ENCODE measurements at regions not wholly inside any gene's neighbourhood (a gene's known extent, or its start where the extent isn't known, plus 50 kb on each side); places are given as distances from the start of the nearest gene placed in this dataset.

DNA sequence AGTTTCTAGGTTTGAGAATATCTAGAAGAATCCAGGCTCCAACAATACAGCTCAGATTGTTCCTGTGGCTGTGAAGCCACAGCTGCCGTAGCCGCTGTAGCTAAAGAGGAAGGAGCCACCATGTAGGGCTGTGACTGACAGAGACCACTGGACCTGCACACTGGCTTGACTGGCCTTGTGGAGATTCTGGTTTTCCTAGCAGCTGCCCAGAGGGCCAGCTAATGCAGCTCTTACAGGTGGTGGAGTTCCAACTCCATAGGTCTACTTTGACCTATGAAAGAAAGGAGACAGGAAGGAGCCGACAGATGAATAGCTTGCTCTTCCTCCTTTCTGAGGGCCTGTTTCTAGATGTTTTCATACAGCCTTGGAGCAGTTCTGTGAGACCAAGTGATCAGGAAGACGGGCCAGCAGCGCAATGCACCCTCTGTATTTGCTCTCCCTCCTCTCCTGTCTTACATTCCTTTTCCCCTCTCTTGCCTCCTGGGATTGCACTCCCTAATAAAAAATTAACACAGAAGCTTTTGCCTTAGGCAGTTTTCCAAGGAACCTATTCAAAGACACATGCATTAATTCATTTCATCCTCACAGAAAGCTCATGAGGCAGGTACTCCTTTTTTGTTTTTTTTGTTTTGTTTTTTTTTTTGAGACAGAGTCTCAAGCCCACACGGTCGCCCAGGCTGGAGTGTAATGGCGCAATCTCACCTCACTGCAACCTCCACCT is 51.8 kb upstream of the MYB start:
- H3K27ac ChIP-seq = peak overlapping the region in 9 of 11 experiments; percentile 16 to 53 (median 45); a peak in 16 of 22 replicates
- peaks cover 6 to 32% (median 22%) of the 10 kb centered on the region in 11 experiments; a peak in 17 of 22 replicates for H3K9me3 ChIP-seq (replicated peaks in 1 of 11)
- TF ChIP-seq Cebpa-rat (IDR thresholded peaks at IDR 0.05) = no peak
- H3K9ac ChIP-seq = peak overlapping the region in 5 of 11 experiments; percentile 7 to 44 (median 19); a peak in 5 of 22 replicates
- 0 out of 22 replicates have a peak, but pooled peaks cover 0 to 4% (median 0%) of the 10 kb centered on the region in 11 experiments for H3K36me3 ChIP-seq
- no peaks in the 10 kb centered on the region for H4K20me1 ChIP-seq
- peak overlapping the region; percentile 50 to 71 (median 62) for H3K4me2 ChIP-seq
- peaks cover 14 to 33% (median 21%) of the 10 kb centered on the region in 10 experiments for H3K4me1 ChIP-seq
- no peaks in the 10 kb centered on the region for H3K27me3 ChIP-seq
- no peak overlapping the region for H3K4me3 ChIP-seq

DNA sequence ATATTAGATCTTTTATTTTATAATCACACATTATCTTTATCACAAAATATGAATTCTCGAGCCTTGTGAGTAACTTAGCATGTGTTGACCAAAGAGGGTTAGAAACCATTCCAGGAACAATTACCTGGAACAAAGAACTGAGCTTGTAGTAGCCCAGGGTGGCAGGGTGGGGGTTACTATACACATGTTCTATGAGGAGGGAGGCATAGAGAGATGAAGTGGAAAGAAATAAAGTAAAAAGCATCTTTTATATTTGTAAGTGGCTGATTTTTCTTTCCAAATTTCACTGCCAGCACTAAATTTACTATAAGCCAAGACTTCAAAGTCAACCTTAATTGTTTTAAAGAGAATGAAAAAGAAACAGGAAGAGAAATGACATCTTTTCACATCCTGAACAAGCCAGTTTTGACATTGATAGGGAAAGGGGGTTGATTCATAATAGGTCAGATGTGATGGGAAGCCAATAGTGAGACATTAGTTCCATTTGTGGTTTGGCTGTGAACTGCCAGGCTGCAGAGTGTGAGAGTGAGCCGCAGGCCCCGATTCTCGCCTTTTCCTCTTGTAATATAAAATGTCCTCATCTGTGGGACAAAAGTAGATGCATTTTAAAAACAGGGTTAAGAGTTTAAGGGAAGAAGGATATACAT is 52.7 kb upstream of the MYB start:
- peak overlapping the region in 9 of 11 experiments; percentile 16 to 53 (median 45); a peak in 16 of 22 replicates for H3K27ac ChIP-seq
- no peaks in the 10 kb centered on the region for H3K27me3 ChIP-seq
- H3K4me2 ChIP-seq = peak overlapping the region; percentile 50 to 71 (median 62)
- H4K20me1 ChIP-seq = no peaks in the 10 kb centered on the region
- H3K36me3 ChIP-seq = 0 out of 22 replicates have a peak, but pooled peaks cover 0 to 4% (median 0%) of the 10 kb centered on the region in 11 experiments
- no peak overlapping the region for H3K4me3 ChIP-seq
- peaks cover 6 to 40% (median 27%) of the 10 kb centered on the region in 11 experiments; a peak in 17 of 22 replicates for H3K9me3 ChIP-seq (replicated peaks in 1 of 11)
- no peak for TF ChIP-seq Cebpa-rat (IDR thresholded peaks at IDR 0.05)
- H3K4me1 ChIP-seq = peaks cover 14 to 33% (median 21%) of the 10 kb centered on the region in 10 experiments
- H3K9ac ChIP-seq = peak overlapping the region in 5 of 11 experiments; percentile 7 to 44 (median 19); a peak in 7 of 22 replicates

DNA sequence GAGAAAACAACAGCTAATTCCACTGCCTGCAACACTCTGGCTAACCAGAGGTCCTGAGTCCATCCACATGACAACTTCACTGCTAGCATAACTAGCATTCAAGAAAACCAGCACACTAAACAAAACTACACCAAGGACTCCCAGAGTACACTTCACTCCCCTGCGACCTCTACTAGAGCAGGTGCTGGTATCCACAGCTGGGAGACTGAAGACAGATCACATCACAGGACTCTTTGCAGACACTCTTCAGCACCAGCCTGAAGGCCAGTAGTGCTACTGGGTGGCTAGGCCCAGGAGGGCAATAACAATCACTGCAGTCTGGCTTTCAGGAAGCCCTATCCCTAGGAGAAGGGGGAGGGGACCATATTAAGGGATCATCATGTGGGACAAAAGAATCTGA is 54.4 kb upstream of the MYB start:
- Histone ChIP-seq H3K9me3 (replicated peaks in 1 of 11) (peaks cover 6 to 47% (median 32%) of the 10 kb centered on the region in 11 experiments; a peak in 18 of 22 replicates), H3K36me3 (0 out of 22 replicates have a peak, but pooled peaks cover 0 to 4% (median 0%) of the 10 kb centered on the region in 11 experiments), H3K9ac (no peak overlapping the region), H3K4me3 (no peak overlapping the region), H3K27ac (no peak overlapping the region), H3K27me3 (no peaks in the 10 kb centered on the region), H4K20me1 (no peaks in the 10 kb centered on the region), H3K4me2 (peak overlapping the region in 2 of 11 experiments; percentile 0 to 8; a peak in 2 of 22 replicates), H3K4me1 (peaks cover 14 to 33% (median 21%) of the 10 kb centered on the region in 10 experiments)
- TF ChIP-seq Cebpa-rat (IDR thresholded peaks at IDR 0.05) = no peak

DNA sequence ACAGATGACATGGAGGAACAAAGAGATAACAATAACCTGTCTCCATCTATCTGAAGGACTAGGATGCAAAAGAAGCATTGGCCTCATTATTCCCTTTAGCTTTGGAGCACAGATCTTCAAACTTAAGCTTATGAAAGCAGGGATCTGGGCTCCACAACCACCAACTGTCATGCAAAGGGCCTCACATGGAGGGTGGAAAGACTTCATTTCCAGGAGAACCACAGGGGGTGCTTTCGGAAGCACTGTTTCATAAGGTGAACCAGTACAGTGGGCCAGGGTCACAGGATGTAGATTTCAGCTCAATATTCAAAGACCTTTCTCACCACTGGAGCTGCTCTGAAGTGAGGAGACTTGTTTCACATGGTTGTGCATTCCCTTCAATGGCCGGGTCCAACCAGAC is 55.1 kb upstream of the MYB start:
- peaks cover 14 to 40% (median 21%) of the 10 kb centered on the region in 10 experiments for H3K4me1 ChIP-seq
- H3K27ac ChIP-seq = no peak overlapping the region
- no peaks in the 10 kb centered on the region for H3K27me3 ChIP-seq
- H3K4me3 ChIP-seq = no peak overlapping the region
- H4K20me1 ChIP-seq = no peaks in the 10 kb centered on the region
- peak overlapping the region in 2 of 11 experiments; percentile 0 to 8; a peak in 2 of 22 replicates for H3K4me2 ChIP-seq
- no peak overlapping the region for H3K9ac ChIP-seq
- H3K36me3 ChIP-seq = 0 out of 22 replicates have a peak, but pooled peaks cover 0 to 4% (median 0%) of the 10 kb centered on the region in 11 experiments
- peaks cover 6 to 53% (median 32%) of the 10 kb centered on the region in 11 experiments; a peak in 18 of 22 replicates for H3K9me3 ChIP-seq (replicated peaks in 1 of 11)
- no peak for TF ChIP-seq Cebpa-rat (IDR thresholded peaks at IDR 0.05)

DNA sequence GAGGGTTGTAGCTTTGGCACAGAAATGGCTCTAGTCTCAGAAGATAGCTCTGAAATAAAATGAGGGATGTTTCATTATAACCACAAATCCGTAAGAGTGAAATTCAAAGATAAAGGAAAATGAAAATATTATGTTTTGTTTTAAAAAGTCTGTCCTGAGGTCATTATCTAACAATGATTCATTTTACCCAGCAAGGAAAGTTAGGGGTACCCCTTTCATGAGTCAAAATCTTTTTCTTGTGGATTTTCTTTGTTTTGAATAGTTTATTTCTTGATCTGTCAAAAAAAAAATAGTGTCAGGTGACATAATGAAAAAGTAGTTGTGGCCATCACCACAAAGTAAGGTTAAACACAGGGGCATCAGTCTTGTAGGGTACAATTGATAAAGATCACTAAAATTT is 59.7 kb upstream of the MYB start:
- Histone ChIP-seq H3K4me3 (no peak overlapping the region), H3K27me3 (no peaks in the 10 kb centered on the region), H3K9ac (no peak overlapping the region), H3K36me3 (0 out of 22 replicates have a peak, but pooled peaks cover 0 to 3% (median 0%) of the 10 kb centered on the region in 11 experiments), H3K27ac (no peak overlapping the region), H3K4me2 (peak overlapping the region in 3 of 11 experiments; percentile 38 to 82 (median 76); a peak in 4 of 22 replicates), H4K20me1 (no peaks in the 10 kb centered on the region), H3K9me3 (replicated peaks in 1 of 11) (peaks cover 6 to 41% (median 27%) of the 10 kb centered on the region in 11 experiments; a peak in 18 of 22 replicates), H3K4me1 (peaks cover 23 to 58% (median 35%) of the 10 kb centered on the region in 10 experiments)
- no peak for TF ChIP-seq Cebpa-rat (IDR thresholded peaks at IDR 0.05)

DNA sequence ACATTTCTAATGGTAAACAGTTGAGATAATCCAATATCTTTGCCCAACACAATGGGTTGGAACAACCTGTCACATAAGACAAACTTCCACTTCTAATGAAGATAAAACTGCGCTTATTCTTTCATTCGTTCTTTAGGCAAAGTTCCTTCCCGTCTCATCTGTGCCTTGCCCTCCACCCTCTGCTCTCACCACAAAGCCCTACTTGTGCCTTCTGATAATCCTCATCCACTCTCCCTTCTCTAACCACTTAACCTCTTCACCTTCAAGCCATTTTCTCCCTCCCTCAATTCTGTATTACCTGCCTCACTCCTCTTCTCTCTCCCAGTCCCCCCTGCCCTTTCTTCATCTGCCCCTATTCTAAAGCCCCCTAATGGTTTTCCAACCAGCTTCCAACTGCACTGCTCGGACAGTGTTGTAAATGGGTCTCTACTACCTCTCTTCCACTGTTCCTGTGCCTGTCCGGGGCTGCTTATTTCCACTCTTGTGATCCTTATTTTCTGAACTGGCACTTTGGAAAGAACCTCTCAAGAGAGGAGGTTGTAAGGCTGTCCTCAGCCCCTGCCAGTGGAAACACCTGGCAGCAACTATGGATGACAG is 62.9 kb upstream of the MYB start:
- no peak for TF ChIP-seq Cebpa-rat (IDR thresholded peaks at IDR 0.05)
- peaks cover 51 to 87% (median 67%) of the 10 kb centered on the region in 10 experiments for H3K4me1 ChIP-seq
- H3K27me3 ChIP-seq = no peaks in the 10 kb centered on the region
- peaks cover 2 to 16% (median 7%) of the 10 kb centered on the region in 11 experiments; a peak in 13 of 22 replicates for H3K9me3 ChIP-seq (replicated peaks in 1 of 11)
- H3K4me3 ChIP-seq = peak overlapping the region in 1 of 10 experiments; percentile 45; a peak in 1 of 20 replicates
- H4K20me1 ChIP-seq = no peaks in the 10 kb centered on the region
- H3K9ac ChIP-seq = peak overlapping the region in 5 of 11 experiments; percentile 18 to 82 (median 55); a peak in 9 of 22 replicates
- no peaks in the 10 kb centered on the region for H3K36me3 ChIP-seq
- H3K27ac ChIP-seq = peak overlapping the region in 8 of 11 experiments; percentile 1 to 93 (median 80); a peak in 14 of 22 replicates
- peak overlapping the region; percentile 14 to 84 (median 77) for H3K4me2 ChIP-seq

DNA sequence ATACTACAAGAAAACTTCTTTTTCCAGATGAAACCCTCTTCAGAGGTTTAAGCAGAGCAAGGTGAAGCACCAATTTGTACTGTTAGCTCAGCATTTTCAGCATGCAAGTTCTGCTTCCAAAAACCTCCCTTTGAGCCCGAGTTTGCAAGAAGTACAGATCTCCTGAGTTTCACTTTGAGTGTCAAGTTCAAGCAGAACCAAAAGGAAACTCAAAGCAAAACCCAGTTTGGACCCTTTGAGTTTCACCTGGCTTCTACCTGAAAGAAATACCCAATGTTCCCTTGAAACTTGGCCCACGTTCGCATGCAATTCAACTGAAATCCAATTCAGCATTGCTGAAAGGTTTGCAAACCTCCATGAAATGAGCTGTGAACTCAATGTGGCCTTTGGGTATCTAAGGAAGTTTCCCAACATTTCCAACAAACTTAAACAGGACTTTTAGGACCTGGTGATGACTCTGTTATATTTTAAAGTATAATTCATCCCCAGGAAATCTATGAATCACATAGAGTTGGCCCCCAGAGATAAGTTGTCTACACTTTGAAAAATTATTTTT is 62.9 kb upstream of the HBS1L start:
- peak overlapping the region in 4 of 10 experiments; percentile 2 to 45 (median 24); a peak in 4 of 20 replicates for H3K4me3 ChIP-seq
- no peaks in the 10 kb centered on the region for H3K36me3 ChIP-seq
- peak overlapping the region in 6 of 11 experiments; percentile 6 to 82 (median 60); a peak in 9 of 22 replicates for H3K9ac ChIP-seq
- peaks cover 3 to 13% (median 7%) of the 10 kb centered on the region in 11 experiments; a peak in 14 of 22 replicates for H3K9me3 ChIP-seq (replicated peaks in 1 of 11)
- H3K27me3 ChIP-seq = no peaks in the 10 kb centered on the region
- peak overlapping the region in 8 of 11 experiments; percentile 6 to 93 (median 80); a peak in 13 of 22 replicates for H3K27ac ChIP-seq
- no peaks in the 10 kb centered on the region for H4K20me1 ChIP-seq
- peaks cover 51 to 94% (median 74%) of the 10 kb centered on the region in 10 experiments for H3K4me1 ChIP-seq
- no peak for TF ChIP-seq Cebpa-rat (IDR thresholded peaks at IDR 0.05)
- H3K4me2 ChIP-seq = peak overlapping the region; percentile 45 to 84 (median 77)

DNA sequence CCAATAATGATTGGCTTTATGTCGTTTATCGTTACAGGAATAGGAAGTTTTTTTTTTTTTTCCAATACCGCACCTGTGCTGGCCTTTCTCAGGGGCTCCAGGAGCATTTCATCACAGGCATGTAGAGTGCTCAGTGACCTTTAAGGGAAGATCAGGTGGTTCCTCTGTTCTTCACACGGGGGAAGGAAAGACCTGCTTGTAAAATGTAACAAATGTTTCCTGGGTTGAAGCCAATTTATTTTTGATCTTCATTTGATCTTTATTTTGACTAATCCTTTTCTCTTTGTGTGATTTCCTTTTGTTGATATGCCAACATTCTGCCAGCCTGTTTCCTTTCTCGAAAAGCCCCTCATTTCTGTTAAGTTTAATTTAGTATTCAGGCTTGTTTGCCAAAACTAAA is 61.9 kb upstream of the HBS1L start:
- TF ChIP-seq Cebpa-rat (IDR thresholded peaks at IDR 0.05) = no peak
- Histone ChIP-seq H3K4me3 (peak overlapping the region in 5 of 10 experiments; percentile 2 to 45 (median 23); a peak in 8 of 20 replicates), H3K27me3 (no peaks in the 10 kb centered on the region), H3K36me3 (no peaks in the 10 kb centered on the region), H3K9ac (peak overlapping the region in 7 of 11 experiments; percentile 5 to 82 (median 71); a peak in 11 of 22 replicates), H3K27ac (peak overlapping the region in 8 of 11 experiments; percentile 51 to 93 (median 80); a peak in 15 of 22 replicates), H3K4me1 (peaks cover 51 to 100% (median 84%) of the 10 kb centered on the region in 10 experiments), H3K4me2 (peak overlapping the region; percentile 45 to 84 (median 77)), H3K9me3 (replicated peaks in 1 of 11) (peaks cover 2 to 13% (median 5%) of the 10 kb centered on the region in 11 experiments; a peak in 9 of 22 replicates), H4K20me1 (no peaks in the 10 kb centered on the region)

All from BLaER1 treated with 17β-estradiol and CSF1 and Interleukin-3, amounts not matched to agents 10 nM and 100 nM (cell line).